ENCODE measurements at regions not wholly inside any gene's neighbourhood (a gene's known extent, or its start where the extent isn't known, plus 50 kb on each side); places are given as distances from the start of the nearest gene placed in this dataset.

GRCh38 chr9:129273941-129274684 lies 96.1 kb upstream of the IER5L start:
- TF ChIP-seq CTCF (IDR thresholded peaks at IDR 0.05) (no peak), POLR2A (IDR thresholded peaks at IDR 0.05) (no peak)
